Liver (tissue), 8 donors: ENCODE measurements at regions not wholly inside any gene's neighbourhood (a gene's known extent, or its start where the extent isn't known, plus 50 kb on each side); places are given as distances from the start of the nearest gene placed in this dataset.

Source experiments
- DNase-seq: peaks from one replicate; pipeline ENCODE4 v3.0.0-alpha.2; 2017; ENCODE audit warnings: low spot score
- H3K27ac ChIP-seq, 2 donors: one replicate each; pipeline ENCODE4 v1.7.0; 2013; ENCODE audit warnings: inconsistent platforms in 2 of 2, low read length in 2 of 2, control low read depth in 1 of 2, low read depth in 1 of 2, mild to moderate bottlenecking in 1 of 2
- H3K27me3 ChIP-seq, 4 donors: one replicate each; pipeline versions ENCODE4 v1.6.1 to v1.7.0; 2013; ENCODE audit warnings: low read length in 3 of 4, inconsistent platforms in 1 of 4, mild to moderate bottlenecking in 1 of 4, moderate library complexity in 1 of 4; ENCODE audit not compliant: control insufficient read depth in 4 of 4, insufficient read depth in 4 of 4
- H3K36me3 ChIP-seq, 4 donors: one replicate each; pipeline versions ENCODE4 v1.6.1 to v1.7.0; 2013; ENCODE audit warnings: low read length in 3 of 4, mild to moderate bottlenecking in 3 of 4, low read depth in 1 of 4, moderate library complexity in 1 of 4; ENCODE audit not compliant: control insufficient read depth in 4 of 4, insufficient read depth in 3 of 4
- H3K4me1 ChIP-seq, 4 donors: one replicate each; pipeline versions ENCODE4 v1.6.1 to v1.7.0; 2013; ENCODE audit warnings: low read length in 3 of 4, mild to moderate bottlenecking in 3 of 4, moderate library complexity in 1 of 4; ENCODE audit not compliant: control insufficient read depth in 4 of 4, insufficient read depth in 4 of 4
- H3K4me3 ChIP-seq, 3 donors: one replicate each; pipeline versions ENCODE4 v1.6.1 to v1.7.0; 2013; ENCODE audit warnings: low read length in 3 of 3, control low read depth in 1 of 3, low read depth in 1 of 3, mild to moderate bottlenecking in 1 of 3
- H3K9ac ChIP-seq, 2 donors: one replicate each; pipeline ENCODE4 v1.7.0; 2013; ENCODE audit warnings: low read length in 2 of 2, mild to moderate bottlenecking in 2 of 2, moderate library complexity in 2 of 2, control low read depth in 1 of 2, low read depth in 1 of 2
- H3K9me3 ChIP-seq, 4 donors: one replicate each; pipeline versions ENCODE4 v1.6.1 to v1.7.0; 2013; ENCODE audit warnings: low read length in 3 of 4; ENCODE audit not compliant: control insufficient read depth in 4 of 4
- ATF3 ChIP-seq: IDR thresholded peaks from 2 replicates; pipeline ENCODE4 v1.6.1; 2016; ENCODE audit warnings: antibody characterized with exemption
- EGR1 ChIP-seq, 2 donors: IDR thresholded peaks; 2 replicates each; pipeline ENCODE4 v1.6.1; 2016 to 2018; ENCODE audit warnings: antibody characterized with exemption in 2 of 2, low read depth in 2 of 2
- FOXA1 ChIP-seq: IDR thresholded peaks from 2 replicates; pipeline ENCODE4 v1.6.1; 2016; ENCODE audit warnings: antibody characterized with exemption
- FOXA2 ChIP-seq: IDR thresholded peaks from 2 replicates; pipeline ENCODE4 v1.6.1; 2016; ENCODE audit warnings: antibody characterized with exemption
- GABPA ChIP-seq, 2 donors: IDR thresholded peaks in 1 of 2; conservative IDR thresholded peaks in 1 of 2; 2 replicates each; pipeline ENCODE4 v1.6.1; 2016; ENCODE audit warnings: antibody characterized with exemption in 2 of 2, mild to moderate bottlenecking in 1 of 2, moderate library complexity in 1 of 2
- HNF4A ChIP-seq, 2 donors: conservative IDR thresholded peaks; 2 replicates each; pipeline ENCODE4 v1.6.1; 2016; ENCODE audit warnings: antibody characterized with exemption in 2 of 2, mild to moderate bottlenecking in 2 of 2
- HNF4G ChIP-seq: IDR thresholded peaks from 2 replicates; pipeline ENCODE4 v1.6.1; 2016; ENCODE audit warnings: antibody characterized with exemption
- JUND ChIP-seq, 2 donors: IDR thresholded peaks; 2 replicates each; pipeline ENCODE4 v1.6.1; 2016; ENCODE audit warnings: antibody characterized with exemption in 2 of 2
- NR2F2 ChIP-seq: IDR thresholded peaks from 2 replicates; pipeline ENCODE4 v1.6.1; 2016; ENCODE audit warnings: antibody characterized with exemption
- RAD21 ChIP-seq, 2 donors: IDR thresholded peaks; 2 replicates each; pipeline ENCODE4 v1.6.1; 2016; ENCODE audit warnings: antibody characterized with exemption in 2 of 2, mild to moderate bottlenecking in 2 of 2
- RXRA ChIP-seq, 2 donors: IDR thresholded peaks; 2 replicates each; pipeline ENCODE4 v1.6.1; 2017 to 2018; ENCODE audit warnings: antibody characterized with exemption in 2 of 2, mild to moderate bottlenecking in 1 of 2
- SP1 ChIP-seq: IDR thresholded peaks from 2 replicates; pipeline ENCODE4 v1.6.1; 2018; ENCODE audit warnings: antibody characterized with exemption, mild to moderate bottlenecking
- TAF1 ChIP-seq: conservative IDR thresholded peaks from 2 replicates; pipeline ENCODE4 v1.6.1; 2016; ENCODE audit warnings: antibody characterized with exemption, mild to moderate bottlenecking
- YY1 ChIP-seq: IDR thresholded peaks from 2 replicates; pipeline ENCODE4 v1.6.1; 2016; ENCODE audit warnings: antibody characterized with exemption, mild to moderate bottlenecking
- WGBS: extraction: QIAGEN DNeasy Blood & Tissue Kit; methylation state at CpG from one replicate; pipeline ENCODE4 v1.1.7; 2013; 5-methylcytosine and 5-hydroxymethylcytosine counted together
- TF ChIP-seq, protein P1 (sequence below): IDR thresholded peaks from 2 replicates; pipeline ENCODE4 v1.6.1; 2016; ENCODE audit warnings: antibody characterized with exemption
- TF ChIP-seq, protein P2 (sequence below): IDR thresholded peaks from 2 replicates; pipeline ENCODE4 v1.6.1; 2016; ENCODE audit warnings: antibody characterized with exemption, mild to moderate bottlenecking
- TF ChIP-seq, protein P3 (sequence below): IDR thresholded peaks from 2 replicates; pipeline ENCODE4 v1.6.1; 2016; ENCODE audit warnings: antibody characterized with exemption
- TF ChIP-seq, protein P4 (sequence below): fragments of 150-350 bp; IDR thresholded peaks from 2 replicates; pipeline ENCODE4 v1.5.1; 2017; ENCODE audit warnings: improper control_type of control experiment, low read depth, low read length; ENCODE audit not compliant: missing input control
- donor health status: healthy.
- donor health status: healthy.
- donor health status: healthy.
- donor health status: healthy.
- donor health status: healthy.

- TF ChIP-seq JUND (IDR thresholded peaks at IDR 0.05) (no peak), ATF3 (no peak), GABPA (IDR thresholded peaks at IDR 0.05 in 1 of 2, conservative IDR thresholded peaks at IDR 0.05 in 1 of 2) (no peak), NR2F2 (no peak)
- TF ChIP-seq, protein P1, sequence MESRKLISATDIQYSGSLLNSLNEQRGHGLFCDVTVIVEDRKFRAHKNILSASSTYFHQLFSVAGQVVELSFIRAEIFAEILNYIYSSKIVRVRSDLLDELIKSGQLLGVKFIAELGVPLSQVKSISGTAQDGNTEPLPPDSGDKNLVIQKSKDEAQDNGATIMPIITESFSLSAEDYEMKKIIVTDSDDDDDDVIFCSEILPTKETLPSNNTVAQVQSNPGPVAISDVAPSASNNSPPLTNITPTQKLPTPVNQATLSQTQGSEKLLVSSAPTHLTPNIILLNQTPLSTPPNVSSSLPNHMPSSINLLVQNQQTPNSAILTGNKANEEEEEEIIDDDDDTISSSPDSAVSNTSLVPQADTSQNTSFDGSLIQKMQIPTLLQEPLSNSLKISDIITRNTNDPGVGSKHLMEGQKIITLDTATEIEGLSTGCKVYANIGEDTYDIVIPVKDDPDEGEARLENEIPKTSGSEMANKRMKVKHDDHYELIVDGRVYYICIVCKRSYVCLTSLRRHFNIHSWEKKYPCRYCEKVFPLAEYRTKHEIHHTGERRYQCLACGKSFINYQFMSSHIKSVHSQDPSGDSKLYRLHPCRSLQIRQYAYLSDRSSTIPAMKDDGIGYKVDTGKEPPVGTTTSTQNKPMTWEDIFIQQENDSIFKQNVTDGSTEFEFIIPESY: no peak
- TF ChIP-seq, protein P2, sequence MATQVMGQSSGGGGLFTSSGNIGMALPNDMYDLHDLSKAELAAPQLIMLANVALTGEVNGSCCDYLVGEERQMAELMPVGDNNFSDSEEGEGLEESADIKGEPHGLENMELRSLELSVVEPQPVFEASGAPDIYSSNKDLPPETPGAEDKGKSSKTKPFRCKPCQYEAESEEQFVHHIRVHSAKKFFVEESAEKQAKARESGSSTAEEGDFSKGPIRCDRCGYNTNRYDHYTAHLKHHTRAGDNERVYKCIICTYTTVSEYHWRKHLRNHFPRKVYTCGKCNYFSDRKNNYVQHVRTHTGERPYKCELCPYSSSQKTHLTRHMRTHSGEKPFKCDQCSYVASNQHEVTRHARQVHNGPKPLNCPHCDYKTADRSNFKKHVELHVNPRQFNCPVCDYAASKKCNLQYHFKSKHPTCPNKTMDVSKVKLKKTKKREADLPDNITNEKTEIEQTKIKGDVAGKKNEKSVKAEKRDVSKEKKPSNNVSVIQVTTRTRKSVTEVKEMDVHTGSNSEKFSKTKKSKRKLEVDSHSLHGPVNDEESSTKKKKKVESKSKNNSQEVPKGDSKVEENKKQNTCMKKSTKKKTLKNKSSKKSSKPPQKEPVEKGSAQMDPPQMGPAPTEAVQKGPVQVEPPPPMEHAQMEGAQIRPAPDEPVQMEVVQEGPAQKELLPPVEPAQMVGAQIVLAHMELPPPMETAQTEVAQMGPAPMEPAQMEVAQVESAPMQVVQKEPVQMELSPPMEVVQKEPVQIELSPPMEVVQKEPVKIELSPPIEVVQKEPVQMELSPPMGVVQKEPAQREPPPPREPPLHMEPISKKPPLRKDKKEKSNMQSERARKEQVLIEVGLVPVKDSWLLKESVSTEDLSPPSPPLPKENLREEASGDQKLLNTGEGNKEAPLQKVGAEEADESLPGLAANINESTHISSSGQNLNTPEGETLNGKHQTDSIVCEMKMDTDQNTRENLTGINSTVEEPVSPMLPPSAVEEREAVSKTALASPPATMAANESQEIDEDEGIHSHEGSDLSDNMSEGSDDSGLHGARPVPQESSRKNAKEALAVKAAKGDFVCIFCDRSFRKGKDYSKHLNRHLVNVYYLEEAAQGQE: no peak
- no peak for DNase-seq
- Histone ChIP-seq H3K4me3 (no peak overlapping the region), H3K4me1 (no peaks in the 10 kb centered on the region), H3K27me3 (peaks cover 0 to 2% (median 0%) of the 10 kb centered on the region in 4 donors), H3K9ac (no peak overlapping the region), H3K36me3 (no peaks in the 10 kb centered on the region), H3K9me3 (no peaks in the 10 kb centered on the region), H3K27ac (no peak overlapping the region)
- 45% methylated on average over 1 of the region's 1 CpG for WGBS
Observed at GRCh38 chr5:2378976-2379375, 372.5 kb downstream of the IRX2 start.

GRCh38 chr5:2378108-2378507 lies 373.4 kb downstream of the IRX2 start:
- DNase-seq: no peak
- 40% methylated on average over 7 of the region's 7 CpGs for WGBS

DNA sequence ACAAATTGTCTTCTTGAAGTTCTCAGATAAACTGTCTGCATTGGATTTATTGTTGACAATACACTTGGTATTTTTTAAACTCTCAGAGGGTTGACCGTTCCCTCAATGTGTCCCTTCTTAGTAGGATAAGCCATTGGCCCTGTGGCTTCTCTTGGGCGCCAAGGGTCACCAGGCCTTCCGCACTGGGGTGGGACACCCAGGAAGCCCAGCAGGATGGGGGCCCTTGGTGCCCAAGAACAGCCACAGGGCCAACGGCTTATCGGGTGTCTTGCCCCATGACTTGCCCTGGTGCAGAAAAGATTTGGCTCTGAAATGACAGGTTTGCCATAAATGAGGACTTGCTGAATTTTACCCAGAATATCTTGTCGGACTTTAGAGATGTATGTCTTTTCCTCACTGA lies 375.0 kb downstream of the IRX2 start:
- Histone ChIP-seq H3K9ac (no peak overlapping the region), H3K27ac (no peak overlapping the region), H3K27me3 (no peaks in the 10 kb centered on the region), H3K4me3 (no peak overlapping the region), H3K36me3 (no peaks in the 10 kb centered on the region), H3K9me3 (no peaks in the 10 kb centered on the region), H3K4me1 (no peaks in the 10 kb centered on the region)
- WGBS: 90% methylated on average over 6 of the region's 6 CpGs
- no peak for DNase-seq
- no peak for TF ChIP-seq EGR1 (IDR thresholded peaks at IDR 0.05; ENCODE audit: low read depth in 2 of 2)
- no peak for TF ChIP-seq ATF3
- no peak for TF ChIP-seq HNF4A (conservative IDR thresholded peaks at IDR 0.05)
- TF ChIP-seq, protein P3, sequence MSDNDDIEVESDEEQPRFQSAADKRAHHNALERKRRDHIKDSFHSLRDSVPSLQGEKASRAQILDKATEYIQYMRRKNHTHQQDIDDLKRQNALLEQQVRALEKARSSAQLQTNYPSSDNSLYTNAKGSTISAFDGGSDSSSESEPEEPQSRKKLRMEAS: no peak
- TF ChIP-seq YY1: no peak
- no peak for TF ChIP-seq NR2F2
- TF ChIP-seq SP1: no peak
- no peak for TF ChIP-seq HNF4G
- no peak for TF ChIP-seq FOXA1
- TF ChIP-seq, protein P4, sequence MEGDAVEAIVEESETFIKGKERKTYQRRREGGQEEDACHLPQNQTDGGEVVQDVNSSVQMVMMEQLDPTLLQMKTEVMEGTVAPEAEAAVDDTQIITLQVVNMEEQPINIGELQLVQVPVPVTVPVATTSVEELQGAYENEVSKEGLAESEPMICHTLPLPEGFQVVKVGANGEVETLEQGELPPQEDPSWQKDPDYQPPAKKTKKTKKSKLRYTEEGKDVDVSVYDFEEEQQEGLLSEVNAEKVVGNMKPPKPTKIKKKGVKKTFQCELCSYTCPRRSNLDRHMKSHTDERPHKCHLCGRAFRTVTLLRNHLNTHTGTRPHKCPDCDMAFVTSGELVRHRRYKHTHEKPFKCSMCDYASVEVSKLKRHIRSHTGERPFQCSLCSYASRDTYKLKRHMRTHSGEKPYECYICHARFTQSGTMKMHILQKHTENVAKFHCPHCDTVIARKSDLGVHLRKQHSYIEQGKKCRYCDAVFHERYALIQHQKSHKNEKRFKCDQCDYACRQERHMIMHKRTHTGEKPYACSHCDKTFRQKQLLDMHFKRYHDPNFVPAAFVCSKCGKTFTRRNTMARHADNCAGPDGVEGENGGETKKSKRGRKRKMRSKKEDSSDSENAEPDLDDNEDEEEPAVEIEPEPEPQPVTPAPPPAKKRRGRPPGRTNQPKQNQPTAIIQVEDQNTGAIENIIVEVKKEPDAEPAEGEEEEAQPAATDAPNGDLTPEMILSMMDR: no peak
- TF ChIP-seq GABPA (IDR thresholded peaks at IDR 0.05 in 1 of 2, conservative IDR thresholded peaks at IDR 0.05 in 1 of 2): no peak
- no peak for TF ChIP-seq FOXA2
- no peak for TF ChIP-seq JUND (IDR thresholded peaks at IDR 0.05)
- TF ChIP-seq TAF1: no peak
- TF ChIP-seq RXRA (IDR thresholded peaks at IDR 0.05): no peak
- TF ChIP-seq, protein P1: no peak

More at GRCh38 chr5:2378108-2378507, 373.4 kb downstream of the IRX2 start:
- H3K9me3 ChIP-seq: no peaks in the 10 kb centered on the region
- H3K27me3 ChIP-seq: no peaks in the 10 kb centered on the region
- H3K36me3 ChIP-seq: no peaks in the 10 kb centered on the region
- no peak overlapping the region for H3K9ac ChIP-seq
- no peaks in the 10 kb centered on the region for H3K4me1 ChIP-seq
- H3K4me3 ChIP-seq: no peak overlapping the region
- TF ChIP-seq, protein P3: no peak
- no peak for TF ChIP-seq RAD21 (IDR thresholded peaks at IDR 0.05)
- H3K27ac ChIP-seq: no peak overlapping the region
